Osteoblast (primary cell): ENCODE measurements at regions not wholly inside any gene's neighbourhood (a gene's known extent, or its start where the extent isn't known, plus 50 kb on each side); places are given as distances from the start of the nearest gene placed in this dataset.

Experiments
- DNase-seq: peaks from one replicate; pipeline ENCODE4 v3.0.0; 2011; ENCODE audit warnings: low spot score, mixed read lengths; ENCODE audit not compliant: insufficient read length; ENCODE audit errors: missing footprints
- H2AFZ ChIP-seq: 2 replicates; pipeline ENCODE4 v1.6.0; 2011; ENCODE audit warnings: mild to moderate bottlenecking, low read length
- H3K27ac ChIP-seq: 2 replicates; pipeline ENCODE4 v1.5.1; 2011; ENCODE audit warnings: mild to moderate bottlenecking, low read depth, low read length, moderate library complexity
- H3K27me3 ChIP-seq: 2 replicates; pipeline ENCODE4 v1.6.0; 2012; ENCODE audit warnings: mild to moderate bottlenecking, control low read depth, inconsistent platforms, low read length, moderate library complexity; ENCODE audit not compliant: insufficient read depth
- H3K36me3 ChIP-seq: 2 replicates; pipeline ENCODE4 v1.5.1; 2011; ENCODE audit warnings: mild to moderate bottlenecking, low read length, control low read depth, moderate library complexity; ENCODE audit not compliant: insufficient read depth
- H3K4me1 ChIP-seq: 2 replicates; pipeline ENCODE4 v1.5.1; 2011; ENCODE audit warnings: mild to moderate bottlenecking, low read length, control low read depth, moderate library complexity; ENCODE audit not compliant: insufficient read depth
- H3K4me2 ChIP-seq: 2 replicates; pipeline ENCODE4 v1.6.0; 2011; ENCODE audit warnings: mild to moderate bottlenecking, low read length; ENCODE audit not compliant: insufficient read depth
- H3K4me3 ChIP-seq: fragments of 200-600 bp; sonication (generic); 3 replicates; pipeline ENCODE4 v1.5.1; 2012; ENCODE audit warnings: mild to moderate bottlenecking, low read length, inconsistent platforms; ENCODE audit not compliant: insufficient read depth
- H3K79me2 ChIP-seq: 2 replicates; pipeline ENCODE4 v1.6.0; 2012; ENCODE audit warnings: mild to moderate bottlenecking, low read length, control low read depth, inconsistent platforms; ENCODE audit not compliant: insufficient read depth
- H3K9me3 ChIP-seq: 2 replicates; pipeline ENCODE4 v1.5.1; 2011; ENCODE audit warnings: low read depth, low read length, control low read depth
- H4K20me1 ChIP-seq: 2 replicates; pipeline ENCODE4 v1.6.0; 2012; ENCODE audit warnings: mild to moderate bottlenecking, low read length, control low read depth; ENCODE audit not compliant: insufficient read depth
- TF ChIP-seq, protein P1 (sequence below): IDR thresholded peaks from 2 replicates; pipeline ENCODE4 v1.5.1; 2011; ENCODE audit warnings: mild to moderate bottlenecking, low read depth, low read length, moderate library complexity; ENCODE audit errors: extremely low read depth

DNA sequence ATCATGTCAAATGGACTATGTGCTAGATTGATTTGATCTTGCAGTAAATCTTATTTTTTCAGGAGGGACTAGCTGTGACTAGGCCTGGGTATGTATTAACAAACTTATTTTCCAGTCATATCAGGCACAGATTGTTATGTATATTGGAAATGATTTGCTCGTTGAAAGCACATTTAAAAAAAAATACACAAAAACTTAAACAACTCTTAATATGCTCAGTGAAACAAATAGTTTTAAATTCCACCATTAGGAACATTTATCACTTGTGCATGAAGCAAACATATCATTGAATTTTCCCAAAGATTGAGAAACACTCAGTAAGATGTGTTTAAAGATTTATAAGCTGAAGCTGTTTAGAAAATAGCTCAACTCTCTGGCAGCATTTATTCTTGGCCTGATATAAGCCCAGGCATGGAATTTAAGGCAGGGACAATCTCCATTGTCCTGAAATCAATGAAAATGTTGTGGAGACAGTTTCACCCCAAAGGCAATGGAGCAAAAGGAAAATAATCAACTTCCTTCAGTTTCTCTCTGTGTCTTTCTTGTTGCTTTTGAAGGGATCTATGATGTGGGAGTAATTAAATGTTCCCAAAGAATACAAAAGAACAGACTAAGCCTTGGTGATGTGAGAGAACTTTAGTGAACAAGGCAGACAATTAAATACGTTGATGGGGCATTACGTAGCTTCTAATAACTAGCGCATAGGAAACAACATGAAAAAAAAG, 250.3 kb downstream of the GPR37 start:
- Histone ChIP-seq H3K27ac (no peak overlapping the region), H3K79me2 (no peaks in the 10 kb centered on the region), H4K20me1 (no peaks in the 10 kb centered on the region), H3K9me3 (no peaks in the 10 kb centered on the region), H3K4me3 (no peak overlapping the region), H3K4me2 (no peak overlapping the region), H2AFZ (no peak overlapping the region), H3K27me3 (no peaks in the 10 kb centered on the region), H3K4me1 (no peaks in the 10 kb centered on the region), H3K36me3 (no peaks in the 10 kb centered on the region)
- TF ChIP-seq, protein P1, sequence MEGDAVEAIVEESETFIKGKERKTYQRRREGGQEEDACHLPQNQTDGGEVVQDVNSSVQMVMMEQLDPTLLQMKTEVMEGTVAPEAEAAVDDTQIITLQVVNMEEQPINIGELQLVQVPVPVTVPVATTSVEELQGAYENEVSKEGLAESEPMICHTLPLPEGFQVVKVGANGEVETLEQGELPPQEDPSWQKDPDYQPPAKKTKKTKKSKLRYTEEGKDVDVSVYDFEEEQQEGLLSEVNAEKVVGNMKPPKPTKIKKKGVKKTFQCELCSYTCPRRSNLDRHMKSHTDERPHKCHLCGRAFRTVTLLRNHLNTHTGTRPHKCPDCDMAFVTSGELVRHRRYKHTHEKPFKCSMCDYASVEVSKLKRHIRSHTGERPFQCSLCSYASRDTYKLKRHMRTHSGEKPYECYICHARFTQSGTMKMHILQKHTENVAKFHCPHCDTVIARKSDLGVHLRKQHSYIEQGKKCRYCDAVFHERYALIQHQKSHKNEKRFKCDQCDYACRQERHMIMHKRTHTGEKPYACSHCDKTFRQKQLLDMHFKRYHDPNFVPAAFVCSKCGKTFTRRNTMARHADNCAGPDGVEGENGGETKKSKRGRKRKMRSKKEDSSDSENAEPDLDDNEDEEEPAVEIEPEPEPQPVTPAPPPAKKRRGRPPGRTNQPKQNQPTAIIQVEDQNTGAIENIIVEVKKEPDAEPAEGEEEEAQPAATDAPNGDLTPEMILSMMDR = no peak
- DNase-seq = no peak

DNA sequence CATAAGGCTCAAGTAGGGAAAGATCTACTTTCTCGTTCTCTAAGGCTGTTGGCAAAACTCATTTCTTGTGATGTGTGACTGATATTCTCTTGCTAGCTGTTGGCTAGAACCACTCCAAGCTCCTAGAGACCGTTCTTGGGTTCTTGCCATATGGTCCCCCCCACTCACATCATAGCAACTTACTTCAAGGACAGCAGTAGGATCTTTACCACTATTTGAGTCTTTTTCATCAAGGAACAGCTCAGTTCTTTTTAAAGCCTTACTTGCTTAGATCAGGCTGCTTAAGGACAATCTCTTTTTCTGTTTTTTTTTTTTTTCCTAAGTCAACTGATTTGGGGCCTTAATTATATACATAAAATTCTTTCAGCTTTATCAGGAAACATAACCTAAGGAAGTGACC, 251.1 kb downstream of the GPR37 start:
- no peaks in the 10 kb centered on the region for H3K36me3 ChIP-seq
- no peak overlapping the region for H3K4me3 ChIP-seq
- H2AFZ ChIP-seq = no peak overlapping the region
- no peaks in the 10 kb centered on the region for H3K79me2 ChIP-seq
- H3K4me2 ChIP-seq = no peak overlapping the region
- H3K27ac ChIP-seq = no peak overlapping the region
- no peaks in the 10 kb centered on the region for H4K20me1 ChIP-seq
- DNase-seq = no peak
- no peaks in the 10 kb centered on the region for H3K4me1 ChIP-seq
- H3K9me3 ChIP-seq = no peaks in the 10 kb centered on the region
- TF ChIP-seq, protein P1 = no peak
- H3K27me3 ChIP-seq = no peaks in the 10 kb centered on the region

DNA sequence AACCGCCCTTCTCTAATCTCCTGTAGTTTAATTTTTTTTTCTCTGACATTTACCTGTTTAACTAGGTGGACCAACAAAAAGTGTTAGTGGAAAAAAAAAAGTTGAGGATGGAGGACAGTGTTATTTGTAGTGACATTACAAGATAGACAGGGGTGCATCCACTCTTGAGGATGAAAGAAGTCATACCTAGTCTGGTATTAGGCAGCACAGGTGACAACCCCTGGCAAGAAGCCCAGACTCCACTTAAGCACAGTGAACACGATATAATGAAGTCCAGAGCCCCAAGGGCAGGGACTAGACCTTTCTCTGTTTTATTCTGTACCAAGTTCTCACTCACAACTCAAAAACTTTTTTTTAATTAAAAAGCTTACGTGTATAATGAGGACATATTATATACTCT, 268.4 kb downstream of the GPR37 start:
- Histone ChIP-seq H3K36me3 (no peaks in the 10 kb centered on the region), H3K79me2 (no peaks in the 10 kb centered on the region), H3K9me3 (peaks cover 2% of the 10 kb centered on the region), H3K4me3 (no peak overlapping the region), H3K4me1 (no peaks in the 10 kb centered on the region), H3K27me3 (no peaks in the 10 kb centered on the region), H3K27ac (no peak overlapping the region), H4K20me1 (no peaks in the 10 kb centered on the region), H2AFZ (no peak overlapping the region), H3K4me2 (no peak overlapping the region)
- TF ChIP-seq, protein P1 = no peak
- DNase-seq = no peak

DNA sequence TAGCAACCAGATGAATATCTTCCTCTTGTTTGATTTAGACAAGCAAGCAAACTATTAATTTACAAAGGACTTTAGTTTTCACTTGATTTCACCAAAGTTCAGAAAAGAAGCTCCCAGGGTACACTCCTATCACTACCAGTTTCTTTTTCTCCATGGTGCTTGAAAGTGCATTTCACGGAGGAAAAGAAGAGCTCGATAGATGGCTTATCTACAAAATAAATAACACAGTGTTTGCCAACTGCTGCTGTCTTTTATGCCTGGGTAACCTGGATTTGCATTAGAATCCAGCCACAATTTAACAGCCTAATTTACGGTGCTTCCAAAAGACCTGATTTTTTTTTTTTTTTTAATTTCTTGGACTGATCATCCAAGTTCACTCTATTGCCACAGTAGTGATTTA, 275.7 kb downstream of the GPR37 start:
- Histone ChIP-seq H3K4me1 (no peaks in the 10 kb centered on the region), H3K9me3 (peaks cover 3% of the 10 kb centered on the region), H3K79me2 (no peaks in the 10 kb centered on the region), H3K27ac (no peak overlapping the region), H3K4me2 (no peak overlapping the region), H3K27me3 (no peaks in the 10 kb centered on the region), H3K4me3 (no peak overlapping the region), H2AFZ (no peak overlapping the region), H3K36me3 (no peaks in the 10 kb centered on the region), H4K20me1 (no peaks in the 10 kb centered on the region)
- DNase-seq = no peak
- TF ChIP-seq, protein P1 = no peak
